Fibroblast of the aortic adventitia (primary cell): ENCODE measurements at regions not wholly inside any gene's neighbourhood (a gene's known extent, or its start where the extent isn't known, plus 50 kb on each side); places are given as distances from the start of the nearest gene placed in this dataset.

Source experiments
- DNase-seq: peaks from one replicate; pipeline ENCODE4 v3.0.0-alpha.2; 2010; ENCODE audit warnings: low read depth
- H3K4me3 ChIP-seq: 2 replicates; pipeline ENCODE4 v1.5.1; 2011; ENCODE audit warnings: low read depth, mild to moderate bottlenecking, control low read depth, low read length, moderate library complexity
- CTCF ChIP-seq: IDR thresholded peaks from 2 replicates; pipeline ENCODE4 v1.5.1; 2011; ENCODE audit warnings: mild to moderate bottlenecking, low read length, control low read depth, inconsistent platforms; ENCODE audit not compliant: insufficient read depth

- no peak for DNase-seq
- H3K4me3 ChIP-seq: no peak overlapping the region
- TF ChIP-seq CTCF: no peak
These were observed 426.8 kb downstream of the QKI start for GRCh38 chr6:163841326-163841725.

DNA sequence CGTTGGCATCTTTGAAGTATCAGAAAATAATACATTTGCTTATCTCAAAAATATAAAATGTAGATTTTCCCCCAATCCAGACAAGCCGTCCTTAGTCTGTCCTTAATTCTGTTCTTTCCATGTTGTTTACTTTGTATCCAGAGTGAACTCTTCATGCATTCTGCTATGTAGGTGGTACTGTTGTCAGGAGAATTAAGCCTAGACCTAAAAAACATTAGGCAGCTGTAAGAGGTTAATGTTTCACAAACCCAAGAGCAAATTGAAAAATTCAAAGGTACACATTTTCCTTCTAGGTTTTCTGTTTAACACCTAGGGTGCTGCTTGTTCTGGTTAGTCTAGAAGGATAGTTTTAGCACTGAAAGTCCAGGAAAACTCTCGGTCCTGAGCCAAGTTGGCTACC, 426.4 kb downstream of the QKI start:
- no peak for TF ChIP-seq CTCF
- no peak overlapping the region for H3K4me3 ChIP-seq
- DNase-seq: no peak

GRCh38 chr6:163839296-163839695, 424.8 kb downstream of the QKI start:
- no peak overlapping the region for H3K4me3 ChIP-seq
- TF ChIP-seq CTCF: no peak
- no peak for DNase-seq

DNA sequence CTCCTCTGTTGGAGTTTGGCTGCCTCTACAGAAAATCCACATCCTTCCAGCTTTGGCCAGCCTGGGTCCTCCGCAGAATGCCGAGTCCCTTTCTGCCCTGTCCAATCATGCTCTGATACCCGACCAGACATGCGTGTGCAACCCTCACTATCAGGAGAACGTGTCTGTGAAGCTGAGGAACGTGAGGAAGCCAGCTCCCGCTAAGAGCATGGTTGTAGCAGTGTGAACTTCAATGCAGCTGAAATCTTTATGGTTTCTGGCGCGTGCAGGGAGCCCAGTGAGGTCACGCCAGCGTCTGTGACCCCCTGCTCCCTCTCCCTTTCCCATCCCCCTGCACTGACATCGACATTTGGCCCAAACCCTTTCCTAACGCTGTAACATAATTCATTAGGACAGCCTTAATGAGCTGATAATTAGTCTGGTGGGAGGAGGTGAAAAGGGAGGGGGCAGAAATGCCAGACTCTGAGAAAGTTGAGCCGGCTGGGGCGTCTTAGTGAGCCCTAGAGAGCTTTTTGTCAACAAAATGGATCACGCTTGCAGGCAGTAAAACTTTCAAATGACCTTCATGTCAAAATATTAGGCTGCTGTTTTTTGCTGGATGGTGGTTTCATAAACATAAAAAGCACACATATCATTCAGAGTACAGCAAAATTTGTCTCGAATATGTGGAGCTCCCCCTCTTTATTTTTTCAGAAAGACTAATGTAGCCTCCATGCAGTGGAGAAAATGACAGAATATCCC, 423.3 kb downstream of the QKI start:
- H3K4me3 ChIP-seq: no peak overlapping the region
- DNase-seq: no peak
- TF ChIP-seq CTCF: no peak

GRCh38 chr6:163836876-163837690, 422.6 kb downstream of the QKI start:
- no peak for TF ChIP-seq CTCF
- no peak overlapping the region for H3K4me3 ChIP-seq
- DNase-seq: no peak

DNA sequence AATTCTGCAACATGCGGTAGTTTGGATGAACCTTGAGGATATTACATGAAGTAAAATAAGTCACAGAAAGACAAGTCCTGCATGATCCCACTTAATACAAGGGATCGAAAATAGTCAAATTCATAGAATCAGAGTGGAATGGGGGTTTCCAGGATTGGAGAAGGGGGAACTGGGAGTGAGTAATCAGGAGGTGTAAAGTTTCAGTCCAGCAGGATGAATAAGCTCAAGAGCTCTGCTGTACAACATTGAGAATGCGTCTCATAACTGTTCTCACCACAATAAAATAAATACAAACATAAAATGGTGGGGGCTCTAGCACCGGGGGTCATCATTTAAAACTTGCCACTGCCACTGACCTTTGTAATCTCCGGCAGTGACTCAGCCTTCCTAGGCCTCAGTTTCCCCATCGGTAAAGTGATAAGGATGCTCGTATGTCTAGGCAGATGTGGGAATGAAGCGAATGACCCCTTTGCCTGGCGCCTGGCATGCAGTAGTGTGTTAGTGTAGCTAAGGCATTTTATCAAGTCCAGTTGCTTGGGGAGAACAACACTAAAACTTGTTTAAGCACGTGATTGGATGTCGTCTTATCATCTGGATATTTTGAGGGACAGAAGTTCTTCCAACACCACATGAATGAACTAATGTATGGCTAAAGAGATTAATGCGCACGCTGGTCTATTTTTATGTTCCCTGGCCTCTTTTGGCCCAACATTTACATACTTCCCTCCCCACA, 421.1 kb downstream of the QKI start:
- no peak for TF ChIP-seq CTCF
- H3K4me3 ChIP-seq: no peak overlapping the region
- DNase-seq: no peak
